ENCODE measurements at regions not wholly inside any gene's neighbourhood (a gene's known extent, or its start where the extent isn't known, plus 50 kb on each side); places are given as distances from the start of the nearest gene placed in this dataset.

GRCh38 chr11:28819741-28820140 lies 711.6 kb downstream of the METTL15 start:
- DNase-seq (ENCODE audit: low read depth) = no peak
- no peak overlapping the region for H3K4me3 ChIP-seq (ENCODE audit: low read depth, low read length)
- TF ChIP-seq CTCF (IDR thresholded peaks at IDR 0.05; ENCODE audit: insufficient read depth, low read length) = no peak

DNA sequence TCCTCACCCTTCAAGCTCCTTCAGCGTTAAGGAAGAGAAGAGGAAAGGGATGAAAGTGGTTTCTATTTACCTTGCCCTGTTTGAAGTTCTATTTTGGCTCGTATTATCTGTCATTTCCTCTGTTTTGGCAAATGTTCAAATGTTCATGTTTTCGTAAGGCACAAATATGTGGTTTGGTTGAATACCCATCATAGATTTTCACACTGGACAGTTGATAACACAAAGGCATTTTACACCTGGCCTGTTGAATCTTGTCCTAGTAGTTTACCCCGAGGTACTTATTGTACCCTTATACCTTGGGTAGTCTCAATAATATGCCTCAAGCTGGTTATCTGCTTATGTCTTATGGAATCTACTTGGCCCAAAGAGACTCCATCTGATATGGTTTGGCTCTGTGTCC lies 706.9 kb downstream of the METTL15 start:
- no peak for TF ChIP-seq CTCF (IDR thresholded peaks at IDR 0.05; ENCODE audit: insufficient read depth, low read length)
- DNase-seq (ENCODE audit: low read depth) = no peak

DNA sequence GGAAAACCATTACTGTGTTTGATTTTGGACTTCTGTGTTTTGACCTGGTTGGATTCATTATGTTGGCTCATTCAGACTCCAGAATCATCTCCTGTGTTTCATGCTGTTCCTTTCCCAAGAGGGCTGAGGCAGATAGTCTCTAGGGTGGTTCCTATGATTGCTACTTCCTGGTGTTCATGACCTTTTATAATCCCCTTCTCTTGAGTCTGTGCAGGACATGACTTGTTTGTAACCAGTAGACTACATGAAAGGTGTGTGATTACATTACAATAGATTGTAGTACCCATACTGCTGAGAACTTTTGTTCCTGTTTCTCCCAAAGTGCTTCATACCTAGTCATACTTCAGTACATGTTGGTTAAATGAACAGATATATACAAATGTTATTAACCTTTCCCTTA lies 700.6 kb downstream of the METTL15 start:
- H3K4me3 ChIP-seq (ENCODE audit: low read depth, low read length) = no peak overlapping the region
- TF ChIP-seq CTCF (IDR thresholded peaks at IDR 0.05; ENCODE audit: insufficient read depth, low read length) = no peak
- DNase-seq (ENCODE audit: low read depth) = no peak

More for the DNA sequence above, 706.9 kb downstream of the METTL15 start:
- no peak overlapping the region for H3K4me3 ChIP-seq (ENCODE audit: low read depth, low read length)

DNA sequence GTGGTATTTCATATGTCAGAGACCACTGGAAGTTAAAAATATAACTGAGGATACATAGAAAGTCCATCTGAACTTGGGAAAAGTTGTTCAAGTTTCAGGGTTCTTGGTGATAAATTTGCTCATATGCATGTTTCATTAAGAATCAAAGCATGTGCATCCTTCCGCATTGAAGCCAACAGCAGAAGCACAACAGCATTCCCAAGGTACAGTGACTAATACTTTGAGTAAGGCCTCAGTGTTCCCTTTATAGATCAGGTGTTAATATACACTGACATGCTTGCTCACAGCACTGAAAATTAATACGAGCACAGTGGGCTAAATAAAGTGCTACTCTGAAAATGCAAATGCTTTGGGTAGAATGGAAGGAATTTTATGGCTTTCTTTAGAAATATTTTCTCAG lies 691.1 kb downstream of the METTL15 start:
- no peak for TF ChIP-seq CTCF (IDR thresholded peaks at IDR 0.05; ENCODE audit: insufficient read depth, low read length)
- DNase-seq (ENCODE audit: low read depth) = no peak
- no peak overlapping the region for H3K4me3 ChIP-seq (ENCODE audit: low read depth, low read length)

- H3K4me3 ChIP-seq (ENCODE audit: low read depth, low read length) = no peak overlapping the region
- DNase-seq (ENCODE audit: low read depth) = peak; percentile 35
- TF ChIP-seq CTCF (IDR thresholded peaks at IDR 0.05; ENCODE audit: insufficient read depth, low read length) = no peak
Observed at GRCh38 chr11:28798286-28798685, 690.1 kb downstream of the METTL15 start.

- H3K4me3 ChIP-seq (ENCODE audit: low read depth, low read length) = no peak overlapping the region
- no peak for TF ChIP-seq CTCF (IDR thresholded peaks at IDR 0.05; ENCODE audit: insufficient read depth, low read length)
- no peak for DNase-seq (ENCODE audit: low read depth)
Observed at GRCh38 chr11:28797536-28797935, 689.3 kb downstream of the METTL15 start.

DNA sequence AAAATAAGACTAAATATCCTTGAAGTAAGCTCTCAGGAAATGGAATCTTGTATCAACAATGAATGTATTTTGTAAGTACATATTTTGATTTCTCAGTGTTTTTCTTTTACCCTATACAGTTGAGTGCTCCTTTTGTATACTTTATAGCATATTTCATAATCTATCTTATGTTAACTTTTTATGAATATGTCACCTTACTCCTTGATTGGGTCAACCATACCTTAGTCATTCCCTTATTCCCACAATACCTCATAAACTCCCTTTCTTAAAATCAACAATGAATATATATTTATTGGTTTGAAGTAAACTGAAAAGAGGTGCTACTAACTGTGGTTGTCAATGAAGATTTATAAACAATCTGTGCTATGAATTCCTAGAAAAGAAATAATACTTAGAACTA lies 686.2 kb downstream of the METTL15 start:
- no peak overlapping the region for H3K4me3 ChIP-seq (ENCODE audit: low read depth, low read length)
- no peak for DNase-seq (ENCODE audit: low read depth)
- no peak for TF ChIP-seq CTCF (IDR thresholded peaks at IDR 0.05; ENCODE audit: insufficient read depth, low read length)
